ENCODE measurements at regions not wholly inside any gene's neighbourhood (a gene's known extent, or its start where the extent isn't known, plus 50 kb on each side); places are given as distances from the start of the nearest gene placed in this dataset.
"Not testable (repeated sequence)": the region's sequence is repeated elsewhere in the genome, so short reads cannot be mapped to it uniquely, and the experiment has no call there.

DNA sequence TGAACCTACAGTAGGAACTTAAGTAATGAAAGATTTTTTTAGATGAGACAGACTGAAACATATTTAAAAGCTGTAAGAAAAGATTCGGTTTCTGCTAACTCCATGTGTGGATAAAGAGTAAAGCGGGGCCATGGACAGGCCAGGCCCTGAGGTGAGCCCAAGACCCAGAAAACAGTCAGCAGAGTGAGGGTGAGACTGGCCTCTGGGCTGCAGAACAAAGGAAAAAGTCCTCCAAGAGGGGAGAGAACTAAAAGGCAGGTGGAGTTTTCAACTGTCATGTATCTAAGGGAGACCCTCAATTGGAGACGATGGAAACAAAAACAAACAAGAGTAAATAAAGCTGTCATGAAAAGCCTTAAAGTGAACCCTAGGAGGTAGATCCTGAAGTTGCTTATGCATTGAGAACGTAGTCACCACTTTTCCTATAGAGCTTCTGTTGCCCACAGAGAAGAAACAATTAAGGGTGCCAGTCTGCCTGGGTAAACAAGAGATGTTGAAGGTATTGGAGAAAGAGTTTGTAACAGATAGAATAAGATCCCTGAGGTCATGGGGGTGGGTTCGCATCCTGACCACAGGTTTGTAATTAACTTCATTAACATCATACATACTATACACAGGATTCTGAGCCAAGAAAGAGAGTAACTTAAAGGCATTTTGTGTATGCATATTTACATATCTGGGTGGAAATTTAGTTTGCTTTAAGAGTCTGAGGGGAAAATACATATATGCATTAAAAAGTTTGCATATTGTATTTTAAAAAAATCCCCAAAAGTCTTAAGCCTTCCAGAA is 268.7 kb upstream of the PDE3A start:
- intact Hi-C loops (cut with micrococcal nuclease): no loop called here

- intact Hi-C loops (cut with micrococcal nuclease): no loop called here
Measured at GRCh38 chr12:20101046-20101445, 267.3 kb upstream of the PDE3A start.

DNA sequence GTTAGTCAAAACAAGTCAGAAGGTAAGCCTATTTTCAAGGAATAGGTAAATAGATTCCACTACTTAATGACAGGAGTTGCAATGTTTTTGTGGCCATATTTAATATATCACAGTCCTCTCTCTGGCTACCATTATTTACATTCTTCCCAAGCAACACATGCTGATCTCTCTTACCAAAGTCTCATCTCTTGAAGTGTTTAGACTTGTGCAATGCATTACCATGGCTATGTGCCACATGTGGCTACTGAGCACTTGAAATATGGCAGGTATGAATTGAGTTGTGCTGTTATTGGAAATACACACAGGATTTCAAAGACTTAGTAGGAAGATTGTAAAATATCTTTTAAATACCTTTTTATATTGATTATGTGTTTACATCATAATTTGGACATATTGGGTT is 262.4 kb upstream of the PDE3A start:
- intact Hi-C loops (cut with micrococcal nuclease): no loop called here

GRCh38 chr12:20109676-20110075 is 258.7 kb upstream of the PDE3A start:
- intact Hi-C loops (cut with micrococcal nuclease): no loop called here

DNA sequence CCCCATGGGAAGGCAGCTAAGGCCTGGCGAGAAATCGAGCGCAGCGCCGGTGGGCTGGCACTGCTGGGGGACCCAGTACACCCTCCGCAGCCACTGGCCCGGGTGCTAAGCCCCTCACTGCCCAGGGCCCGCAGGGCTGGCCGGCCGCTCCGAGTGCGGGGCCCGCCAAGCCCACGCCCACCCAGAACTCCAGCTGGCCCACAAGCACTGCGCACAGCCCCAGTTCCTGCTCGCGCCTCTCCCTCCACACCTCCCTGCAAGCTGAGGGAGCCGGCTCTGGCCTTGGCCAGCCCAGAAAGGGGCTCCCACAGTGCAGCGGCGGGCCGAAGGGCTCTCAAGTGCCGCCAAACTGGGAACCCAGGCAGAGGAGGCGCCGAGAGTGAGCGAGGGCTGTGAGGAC is 253.0 kb upstream of the PDE3A start:
- intact Hi-C loops (cut with micrococcal nuclease): not testable (repeated sequence)

DNA sequence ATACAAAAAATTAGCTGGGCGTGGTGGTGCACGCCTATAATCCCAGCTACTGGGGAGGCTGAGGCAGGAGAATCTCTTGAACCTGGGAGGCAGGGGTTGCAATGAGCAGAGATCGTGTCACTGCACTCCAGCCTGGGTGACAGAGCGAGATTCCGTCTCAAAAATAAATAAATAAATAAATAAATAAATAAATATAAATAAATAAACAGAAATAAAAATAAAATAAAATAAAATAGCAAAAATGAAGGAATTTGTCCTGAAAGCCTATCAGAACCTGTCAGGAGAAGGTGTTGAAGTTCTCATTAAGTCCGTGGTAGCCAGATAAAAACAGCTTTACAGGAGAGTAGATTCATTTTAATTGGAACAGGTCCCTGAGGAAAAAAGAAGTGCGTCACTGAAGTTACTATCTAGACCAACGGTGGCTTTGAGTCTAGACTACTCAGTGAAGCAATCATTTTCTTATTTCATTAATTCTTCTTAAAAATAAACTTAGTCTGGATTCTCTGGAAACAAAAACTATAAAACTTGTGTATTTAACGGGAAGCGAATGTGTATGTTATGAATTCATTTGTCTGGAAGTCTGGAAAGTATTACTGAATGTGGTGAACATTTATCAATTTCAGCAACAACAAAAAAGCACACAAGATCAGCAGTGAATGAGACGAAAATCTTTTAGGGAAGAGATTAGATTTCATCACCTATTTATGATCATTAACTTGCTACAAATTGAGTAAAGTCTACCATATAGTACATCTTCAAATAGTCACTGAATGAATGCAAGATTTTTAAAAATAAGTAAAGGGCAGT is 248.5 kb upstream of the PDE3A start:
- intact Hi-C loops (cut with micrococcal nuclease): no loop called here

GRCh38 chr12:20120403-20120725 is 248.0 kb upstream of the PDE3A start:
- intact Hi-C loops (cut with micrococcal nuclease): no loop called here

DNA sequence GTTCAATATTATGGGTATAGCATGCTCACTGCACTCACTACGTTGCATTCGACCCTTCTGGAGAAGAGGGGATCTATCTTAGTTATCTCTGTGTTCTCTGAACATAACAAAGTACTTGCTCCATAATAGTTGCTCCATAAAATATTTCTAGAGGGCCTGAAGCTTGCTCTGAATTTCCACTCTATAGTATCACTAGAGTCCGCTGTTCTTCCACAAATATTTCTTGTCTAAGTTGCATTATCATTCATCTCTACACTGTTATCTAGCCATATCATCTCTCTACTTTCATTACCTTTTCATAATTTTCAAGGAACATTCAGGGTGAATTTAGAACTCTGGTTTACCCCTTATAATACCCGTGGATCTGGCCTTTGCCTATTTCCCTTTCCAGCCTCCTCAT is 246.1 kb upstream of the PDE3A start:
- intact Hi-C loops (cut with micrococcal nuclease): no loop called here

DNA sequence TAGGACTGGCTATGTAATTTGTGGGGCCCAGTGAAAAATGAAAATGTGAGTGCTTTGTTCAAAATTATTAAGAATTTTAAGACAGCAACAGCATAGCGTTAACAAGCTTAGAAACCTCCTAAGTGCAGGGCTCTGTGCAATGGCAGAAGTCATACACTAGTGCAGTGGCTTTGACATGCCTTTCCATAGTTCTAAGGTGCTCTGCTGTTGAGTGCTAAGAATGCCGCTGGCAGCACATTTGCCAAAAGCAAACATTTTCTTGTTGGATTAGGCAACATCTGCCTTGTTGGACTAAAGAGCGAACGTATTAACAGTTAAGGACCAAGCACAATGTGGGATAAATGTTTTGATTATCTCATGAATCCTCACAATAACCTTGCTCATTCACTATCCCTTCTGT is 244.9 kb upstream of the PDE3A start:
- intact Hi-C loops (cut with micrococcal nuclease): no loop called here

GRCh38 chr12:20125276-20125798 is 243.0 kb upstream of the PDE3A start:
- intact Hi-C loops (cut with micrococcal nuclease): no loop called here

GRCh38 chr12:20126601-20127000 is 241.7 kb upstream of the PDE3A start:
- intact Hi-C loops (cut with micrococcal nuclease): no loop called here

DNA sequence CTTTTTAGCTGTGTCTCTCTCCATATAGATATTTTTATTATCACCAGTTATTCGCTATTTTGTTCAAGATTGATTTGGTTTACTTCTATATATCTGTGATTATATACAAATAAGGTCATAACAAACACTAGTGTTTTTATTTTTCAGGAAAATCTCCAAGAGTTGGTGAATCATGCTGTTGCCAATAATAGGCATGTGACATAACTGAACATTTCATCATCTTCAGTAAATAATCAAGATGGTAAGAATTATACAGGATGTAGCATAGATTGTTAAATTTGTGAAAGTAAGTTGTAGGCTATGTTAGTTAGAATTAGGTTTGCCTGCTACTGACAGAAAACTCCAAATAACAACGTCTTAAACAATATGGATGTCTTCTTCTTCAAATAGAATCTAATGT is 240.9 kb upstream of the PDE3A start:
- intact Hi-C loops (cut with micrococcal nuclease): no loop called here

- intact Hi-C loops (cut with micrococcal nuclease): no loop called here
Measured at GRCh38 chr12:20128928-20129327, 239.4 kb upstream of the PDE3A start.

DNA sequence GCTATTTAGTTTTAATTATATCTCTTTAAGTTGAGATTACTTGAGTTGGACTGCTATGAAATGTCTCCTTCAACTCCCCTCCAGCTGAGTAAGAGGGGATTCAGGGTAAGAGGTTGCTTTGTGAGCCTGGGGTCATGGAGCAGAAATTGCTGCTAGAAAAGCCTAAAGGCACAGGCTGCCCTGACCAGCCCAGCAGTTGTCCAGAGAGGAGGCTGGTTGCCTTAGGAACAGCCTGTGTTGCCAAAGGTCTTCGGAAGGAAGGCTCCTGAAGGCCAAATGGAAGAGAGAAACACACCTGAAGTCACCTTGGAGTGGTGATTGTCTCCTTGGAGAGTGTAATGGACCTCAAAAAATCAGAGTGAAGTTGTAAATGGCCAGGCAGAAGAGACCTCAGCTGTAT is 235.5 kb upstream of the PDE3A start:
- intact Hi-C loops (cut with micrococcal nuclease): no loop called here

DNA sequence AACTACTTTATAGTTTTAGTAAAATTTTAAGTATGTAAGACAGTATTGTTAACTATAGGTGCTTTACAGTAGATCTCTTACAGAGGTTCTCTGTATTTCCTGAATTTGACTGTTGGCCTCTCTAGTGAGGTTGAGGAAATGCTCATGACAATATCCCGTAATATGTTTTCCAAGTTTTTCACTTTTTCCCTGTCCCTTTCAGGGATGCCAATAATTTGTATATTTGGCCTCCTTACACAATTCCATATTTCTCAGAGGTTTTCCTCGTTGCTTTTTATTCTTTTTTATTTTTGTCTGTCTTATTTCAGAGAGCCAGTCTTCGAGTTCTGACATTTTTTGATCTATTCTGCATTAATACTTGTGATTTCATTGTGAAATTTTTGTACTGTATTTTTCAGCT is 233.7 kb upstream of the PDE3A start:
- intact Hi-C loops (cut with micrococcal nuclease): no loop called here

GRCh38 chr12:20140751-20141150 is 227.6 kb upstream of the PDE3A start:
- intact Hi-C loops (cut with micrococcal nuclease): no loop called here

DNA sequence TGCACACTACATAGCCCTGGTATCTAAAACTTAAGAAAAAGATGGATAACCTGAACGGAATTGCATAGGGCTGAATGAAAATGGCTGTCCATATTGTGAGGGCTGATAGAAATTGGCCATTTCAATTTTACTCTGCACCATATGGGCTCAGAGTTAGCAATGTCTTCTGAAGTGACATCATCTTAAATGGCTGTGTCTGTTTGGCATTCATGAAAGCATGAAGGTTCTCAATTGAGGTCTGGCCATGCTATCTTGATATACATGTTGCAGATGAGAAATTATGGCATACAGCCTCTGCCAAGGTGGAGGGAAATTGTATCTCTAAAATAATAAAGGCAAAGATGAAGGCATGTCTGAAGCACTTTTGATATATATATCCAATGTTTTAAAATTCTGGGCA is 226.0 kb upstream of the PDE3A start:
- intact Hi-C loops (cut with micrococcal nuclease): no loop called here

DNA sequence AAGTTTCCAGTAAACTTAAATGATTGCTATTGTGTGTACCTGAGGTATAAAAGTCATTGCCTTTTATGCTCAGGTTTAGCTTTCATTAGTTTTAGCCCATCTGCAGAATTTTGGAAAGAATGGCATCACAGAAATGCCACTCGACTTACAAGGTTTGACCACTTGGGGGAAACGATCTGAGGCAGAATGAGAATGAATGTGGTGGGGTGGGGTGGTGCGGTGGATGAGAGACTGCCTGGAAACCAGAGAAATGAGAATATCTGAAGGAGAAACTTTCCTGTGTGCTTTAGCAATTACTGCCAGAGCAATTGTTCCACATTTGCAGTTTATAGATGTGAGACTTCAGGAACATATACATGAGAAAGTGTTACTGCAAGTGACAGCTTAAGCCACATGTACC is 225.4 kb upstream of the PDE3A start:
- intact Hi-C loops (cut with micrococcal nuclease): no loop called here

GRCh38 chr12:20144341-20144740 is 224.0 kb upstream of the PDE3A start:
- intact Hi-C loops (cut with micrococcal nuclease): no loop called here

DNA sequence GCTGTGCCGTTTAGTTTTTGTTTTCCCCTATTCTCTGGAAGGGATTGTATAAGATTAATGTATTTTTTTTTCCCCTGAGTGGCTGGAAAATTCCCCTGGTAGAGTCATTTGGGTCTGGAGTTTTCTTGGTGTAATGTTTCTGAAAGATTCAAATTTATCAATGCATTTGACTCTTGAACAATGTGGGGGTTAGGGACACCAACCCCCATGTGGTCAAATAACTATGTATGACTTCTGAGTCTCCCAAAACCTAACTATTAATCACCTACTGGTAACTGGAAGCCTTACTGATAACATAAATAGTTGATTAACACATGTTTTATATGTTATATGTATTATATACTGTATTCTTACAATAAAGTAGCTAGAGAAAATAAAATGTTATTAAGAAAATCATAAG is 220.1 kb upstream of the PDE3A start:
- intact Hi-C loops (cut with micrococcal nuclease): no loop called here

- intact Hi-C loops (cut with micrococcal nuclease): no loop called here
Measured at GRCh38 chr12:20150835-20151422, 217.4 kb upstream of the PDE3A start.

GRCh38 chr12:20154052-20154451 is 214.3 kb upstream of the PDE3A start:
- intact Hi-C loops (cut with micrococcal nuclease): no loop called here

Data from T-helper 2 cell treated with Interferon-gamma antibody and Interleukin-4, amounts not matched to agents 100 ng/mL and 5 ng/mL, for 36 hours (primary cell).